NCI-H1417 (cell line): ENCODE measurements at regions not wholly inside any gene's neighbourhood (a gene's known extent, or its start where the extent isn't known, plus 50 kb on each side); places are given as distances from the start of the nearest gene placed in this dataset.
"Not testable (repeated sequence)": the region's sequence is repeated elsewhere in the genome, so short reads cannot be mapped to it uniquely, and the experiment has no call there.

ENCODE experiments used
- DNase-seq, 3 experiments: peaks; one replicate each; lab custom pipeline; 2025; lab: John Stamatoyannopoulos, UW

GRCh38 chr10:46645110-46645509, 66.2 kb downstream of the SYT15 start:
- not testable (repeated sequence) for DNase-seq

DNA sequence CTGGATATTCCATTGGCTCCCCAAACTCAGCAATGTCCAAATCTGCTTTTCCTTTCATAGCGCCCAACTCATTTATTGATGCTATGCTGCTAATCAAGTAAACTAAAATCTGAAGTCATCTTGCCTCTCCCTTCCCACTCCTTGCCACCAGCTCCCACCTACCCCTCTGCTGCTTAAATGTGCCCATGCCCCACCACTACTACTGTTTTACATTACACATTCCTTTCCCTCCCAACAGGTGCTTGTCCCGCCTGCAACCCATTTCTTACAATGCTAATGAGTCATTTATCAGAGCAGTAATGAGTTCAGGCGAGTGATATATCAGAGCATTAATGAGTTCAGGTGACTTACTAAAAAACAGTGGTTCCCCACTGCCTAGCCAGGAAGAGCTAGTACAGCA, 67.2 kb downstream of the SYT15 start:
- DNase-seq: not testable (repeated sequence)

DNA sequence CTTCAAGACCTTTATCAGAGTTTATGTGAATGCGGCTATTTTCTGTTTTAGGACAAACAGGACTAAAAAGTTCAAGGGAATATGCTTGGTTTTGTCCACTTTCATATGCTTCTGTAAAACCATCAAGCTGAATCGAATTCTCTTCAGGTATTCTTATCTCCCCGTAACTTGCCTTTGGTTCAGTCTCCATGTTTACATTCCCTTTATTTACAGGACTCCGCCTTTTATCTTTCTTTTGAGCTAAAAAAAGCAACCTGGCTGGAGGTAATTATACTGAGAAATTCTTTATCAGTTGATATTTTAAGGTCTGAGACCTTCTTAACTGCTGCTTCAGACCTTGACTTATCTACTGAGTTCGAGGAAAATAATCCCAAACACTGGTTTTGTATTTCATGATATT, 72.0 kb downstream of the SYT15 start:
- DNase-seq: not testable (repeated sequence)

DNA sequence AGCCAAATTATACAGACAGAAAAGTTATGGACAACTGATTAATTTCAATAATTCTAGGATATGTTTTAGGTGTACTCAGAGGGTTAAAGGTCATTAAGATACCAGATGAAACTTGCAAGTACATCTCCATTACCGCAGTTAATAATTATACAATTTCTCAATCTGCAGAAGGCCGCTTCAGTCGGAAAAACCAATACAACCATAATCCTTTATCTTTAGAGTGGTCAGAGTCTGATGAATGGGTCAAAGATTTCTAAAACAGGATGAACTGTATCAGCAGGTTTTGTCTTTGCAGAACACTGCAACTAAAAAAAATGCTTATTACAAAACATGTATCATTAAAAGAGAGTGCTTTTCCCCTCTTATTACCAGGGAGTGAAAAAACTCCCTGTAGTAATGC, 78.5 kb downstream of the SYT15 start:
- DNase-seq: not testable (repeated sequence)

- DNase-seq: not testable (repeated sequence)
These were observed 81.3 kb downstream of the SYT15 start for GRCh38 chr10:46660027-46660834.

- not testable (repeated sequence) for DNase-seq
These were observed 81.9 kb downstream of the SYT15 start for GRCh38 chr10:46660835-46661164.

DNA sequence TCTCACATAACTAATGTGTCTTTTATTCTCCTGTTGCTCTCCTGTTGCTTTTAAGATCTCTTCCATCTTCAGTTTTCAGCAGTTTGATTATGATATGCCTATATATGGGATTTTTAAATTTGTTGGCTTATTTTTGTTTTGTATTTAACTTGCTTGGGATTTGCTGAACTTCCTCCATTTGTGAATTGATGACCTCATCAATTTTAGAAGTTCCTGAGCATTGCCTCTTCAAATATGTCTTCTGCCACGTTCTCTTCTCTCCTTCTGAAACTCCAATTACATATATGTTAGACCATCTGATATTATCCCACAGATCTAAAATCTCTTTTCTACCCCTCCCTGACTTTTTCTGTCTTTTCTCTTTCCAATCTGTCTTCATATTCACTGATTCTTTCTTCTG, 86.6 kb downstream of the SYT15 start:
- DNase-seq: not testable (repeated sequence)

DNA sequence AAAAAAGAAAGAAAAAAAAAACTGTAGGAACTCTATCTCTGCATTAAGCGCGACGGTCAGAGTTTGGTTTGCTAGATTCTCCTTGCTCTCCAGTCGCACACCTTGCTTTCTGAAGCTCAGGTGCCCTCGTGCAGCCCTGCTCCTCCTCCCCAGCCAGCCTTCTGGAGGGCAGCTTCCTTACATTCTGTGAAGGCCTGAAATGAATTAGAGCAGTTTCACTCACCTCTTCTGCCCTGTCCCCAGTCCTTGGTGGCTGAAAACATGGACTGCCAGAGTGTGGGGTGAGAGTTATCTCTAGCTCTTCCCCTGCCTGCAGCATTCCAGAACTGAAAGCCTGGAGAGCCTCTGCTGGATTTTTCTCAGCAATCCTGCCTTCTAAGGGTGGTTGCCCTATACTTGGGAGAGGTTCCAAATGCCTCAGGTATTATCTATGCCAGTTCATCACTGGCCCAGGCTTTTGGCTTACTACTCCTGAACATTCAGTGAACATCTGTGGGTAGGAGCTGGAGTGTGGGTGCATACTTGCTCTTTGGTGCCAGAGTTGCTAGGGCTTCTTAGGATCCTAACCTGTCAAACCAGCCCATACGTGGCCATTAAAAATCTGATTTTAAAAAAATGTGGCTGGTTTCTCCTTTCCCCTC, 89.5 kb downstream of the SYT15 start:
- not testable (repeated sequence) for DNase-seq

GRCh38 chr10:46677836-46678435, 99.0 kb downstream of the SYT15 start:
- not testable (repeated sequence) for DNase-seq

DNA sequence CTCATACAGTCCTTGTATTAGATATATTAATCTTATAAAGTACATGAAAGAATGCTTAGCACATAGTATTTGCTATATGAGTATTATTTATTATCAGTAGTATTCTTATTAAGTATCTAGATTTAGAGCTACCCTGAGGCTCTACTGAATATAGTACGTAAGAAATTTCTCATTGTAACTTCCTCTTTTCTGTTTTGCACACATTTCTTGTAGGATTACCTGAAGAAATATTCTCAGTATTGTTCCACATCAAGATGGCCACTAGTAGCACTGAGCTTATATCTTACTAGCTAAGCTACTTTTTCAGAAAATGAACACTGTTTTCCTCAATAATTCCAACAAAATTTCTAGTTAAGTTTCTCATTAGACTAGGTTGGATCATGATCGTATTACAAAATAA, 112.5 kb downstream of the SYT15 start:
- not testable (repeated sequence) for DNase-seq

GRCh38 chr10:46693218-46693617, 114.3 kb downstream of the SYT15 start:
- DNase-seq: not testable (repeated sequence)

- not testable (repeated sequence) for DNase-seq
These were observed 138.3 kb downstream of the SYT15 start for GRCh38 chr10:46717264-46717663.

DNA sequence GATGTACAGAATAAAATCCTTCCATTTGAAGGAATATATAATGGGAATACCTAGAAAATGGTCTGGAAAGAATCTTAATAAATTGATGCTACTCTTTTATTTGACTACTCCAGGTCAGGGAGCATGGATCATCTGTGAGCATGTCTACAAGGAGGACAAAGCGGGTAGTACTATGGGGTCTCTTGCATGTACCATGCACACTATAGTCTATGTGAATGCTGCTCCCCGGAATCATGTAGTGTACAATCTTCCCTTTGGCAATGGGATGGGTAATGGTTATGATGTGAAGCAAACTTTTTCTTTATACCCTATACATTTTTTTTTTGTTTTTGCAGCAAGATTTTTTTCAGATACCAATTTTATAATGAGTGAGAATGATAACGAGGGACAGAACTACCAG, 139.1 kb downstream of the SYT15 start:
- not testable (repeated sequence) for DNase-seq

DNA sequence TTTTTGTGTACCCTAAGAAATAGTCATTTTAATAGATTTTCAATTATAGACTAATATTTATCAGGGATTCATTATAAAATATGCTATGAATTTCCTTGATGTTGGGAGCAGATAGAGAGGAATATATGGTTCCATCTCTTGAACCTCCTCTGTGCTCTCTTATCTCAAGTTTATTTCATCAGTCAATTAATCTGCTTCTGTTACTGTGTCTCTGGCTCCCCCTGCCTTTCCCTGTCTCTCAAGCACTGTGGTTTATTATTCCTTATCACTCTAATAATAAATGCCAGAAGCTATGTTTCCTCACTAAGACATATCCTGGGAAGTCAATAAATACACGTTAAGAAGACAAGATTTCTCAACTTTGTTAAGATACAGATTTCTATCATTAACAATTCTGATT, 141.5 kb downstream of the SYT15 start:
- peak in 2 of 3 experiments; percentile 23 to 60 for DNase-seq

- not testable (repeated sequence) for DNase-seq
These were observed 142.0 kb downstream of the SYT15 start for GRCh38 chr10:46720811-46721518.

- not testable (repeated sequence) for DNase-seq
These were observed 145.3 kb downstream of the SYT15 start for GRCh38 chr10:46724258-46724657.

GRCh38 chr10:46728359-46728758, 149.4 kb downstream of the SYT15 start:
- DNase-seq: not testable (repeated sequence)

DNA sequence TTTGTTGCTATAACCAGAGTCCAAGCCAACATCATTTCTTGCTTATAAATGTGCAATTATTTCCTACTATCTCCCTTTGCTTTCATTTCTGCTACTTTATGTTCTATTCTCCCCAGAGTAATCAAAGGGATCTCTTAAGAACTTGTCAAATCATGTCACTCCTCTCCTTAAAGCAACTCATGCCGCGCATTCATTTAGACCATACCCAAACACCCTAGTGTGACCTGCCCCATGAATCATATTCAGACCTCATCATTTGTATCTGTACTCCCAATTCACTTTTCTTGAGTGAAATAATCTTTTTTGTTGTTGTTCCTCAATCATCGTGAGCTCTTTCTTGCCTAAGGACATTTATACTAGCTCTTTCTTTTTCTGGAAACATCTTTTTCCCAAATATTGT, 151.8 kb downstream of the SYT15 start:
- not testable (repeated sequence) for DNase-seq

DNA sequence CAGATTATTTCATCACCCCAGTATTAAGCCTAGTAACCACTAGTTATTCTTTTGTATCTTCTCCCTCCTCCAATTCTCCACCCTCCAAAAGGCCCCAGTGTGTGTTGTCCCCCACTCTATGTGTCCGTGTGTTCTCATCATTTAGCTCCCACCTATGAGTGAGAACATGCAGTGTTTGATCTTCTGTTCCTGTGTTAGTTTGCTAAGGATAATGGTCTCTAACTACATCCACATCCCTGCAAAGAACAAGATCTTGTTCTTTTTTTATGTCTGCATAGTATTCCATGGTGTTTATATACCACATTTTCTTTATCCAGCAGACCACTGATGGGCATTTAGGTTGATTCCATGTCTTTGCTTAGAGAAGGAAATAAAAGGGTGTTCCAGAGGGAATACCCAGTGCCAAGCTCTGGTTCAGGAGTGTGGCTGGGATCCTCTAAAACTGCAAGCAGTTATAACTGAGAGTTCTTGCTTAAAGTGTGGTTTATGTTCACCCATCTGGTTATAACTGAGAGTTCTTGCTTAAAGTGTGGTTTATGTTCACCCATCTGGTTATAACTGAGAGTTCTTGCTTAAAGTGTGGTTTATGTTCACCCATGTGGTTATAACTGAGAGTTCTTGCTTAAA, 154.8 kb downstream of the SYT15 start:
- not testable (repeated sequence) for DNase-seq

DNA sequence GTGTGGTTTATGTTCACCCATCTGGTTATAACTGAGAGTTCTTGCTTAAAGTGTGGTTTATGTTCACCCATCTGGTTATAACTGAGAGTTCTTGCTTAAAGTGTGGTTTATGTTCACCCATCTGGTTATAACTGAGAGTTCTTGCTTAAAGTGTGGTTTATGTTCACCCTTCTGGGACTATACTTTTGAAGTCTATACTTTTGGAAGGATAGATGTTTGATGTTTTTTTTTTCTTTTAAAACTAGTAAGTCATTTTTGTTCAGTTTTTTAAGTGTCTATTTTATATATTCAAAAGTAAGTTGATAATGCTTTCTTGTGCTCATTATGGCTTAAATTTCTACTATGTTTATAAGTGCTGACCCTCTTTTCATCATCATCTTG, 155.3 kb downstream of the SYT15 start:
- DNase-seq: not testable (repeated sequence)

DNA sequence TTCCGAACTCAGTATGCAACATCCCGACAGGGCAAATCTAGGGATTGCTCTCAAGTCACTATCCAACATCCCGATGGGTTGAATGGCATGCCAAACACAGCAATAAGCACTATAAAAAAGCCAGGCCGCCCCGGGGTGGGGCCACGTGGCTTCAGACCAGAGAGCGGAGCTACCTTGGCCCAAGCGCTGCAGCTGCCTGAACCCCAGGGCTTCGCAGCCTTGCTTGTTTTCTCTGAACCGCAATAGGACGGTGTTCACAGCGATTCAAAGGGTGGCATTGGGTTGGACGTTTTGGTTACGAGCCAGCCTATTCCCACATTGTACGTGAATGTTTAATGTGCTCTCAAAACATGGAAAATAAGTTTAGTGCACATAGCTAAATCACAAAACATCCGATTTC, 161.0 kb downstream of the SYT15 start:
- not testable (repeated sequence) for DNase-seq

DNA sequence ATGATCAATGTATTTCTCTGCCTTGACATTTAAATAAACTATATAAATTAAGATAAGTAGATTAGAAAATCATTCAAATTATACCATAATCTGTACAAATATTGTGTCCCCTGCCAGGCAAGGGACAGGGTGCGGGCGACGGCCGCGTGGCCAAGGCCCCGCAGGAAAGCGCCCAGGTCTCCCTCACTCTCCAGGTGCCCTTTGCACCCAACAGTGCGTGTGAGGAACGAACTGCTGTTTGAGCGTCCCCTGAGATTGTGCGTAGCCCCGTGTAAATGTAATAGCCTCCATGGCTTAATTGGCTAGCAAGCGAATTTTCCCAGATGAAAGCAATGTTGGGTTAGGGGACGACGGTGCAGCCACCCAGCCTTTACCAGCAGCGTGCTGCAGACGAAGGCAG, 161.4 kb downstream of the SYT15 start:
- not testable (repeated sequence) for DNase-seq
